Muscle of arm (tissue), 1 donor: ENCODE measurements at regions not wholly inside any gene's neighbourhood (a gene's known extent, or its start where the extent isn't known, plus 50 kb on each side); places are given as distances from the start of the nearest gene placed in this dataset.
"Not testable (repeated sequence)": the region's sequence is repeated elsewhere in the genome, so short reads cannot be mapped to it uniquely, and the experiment has no call there.

Experiments
- DNase-seq: peaks from one replicate; pipeline ENCODE4 v3.0.0-alpha.2; 2013

DNA sequence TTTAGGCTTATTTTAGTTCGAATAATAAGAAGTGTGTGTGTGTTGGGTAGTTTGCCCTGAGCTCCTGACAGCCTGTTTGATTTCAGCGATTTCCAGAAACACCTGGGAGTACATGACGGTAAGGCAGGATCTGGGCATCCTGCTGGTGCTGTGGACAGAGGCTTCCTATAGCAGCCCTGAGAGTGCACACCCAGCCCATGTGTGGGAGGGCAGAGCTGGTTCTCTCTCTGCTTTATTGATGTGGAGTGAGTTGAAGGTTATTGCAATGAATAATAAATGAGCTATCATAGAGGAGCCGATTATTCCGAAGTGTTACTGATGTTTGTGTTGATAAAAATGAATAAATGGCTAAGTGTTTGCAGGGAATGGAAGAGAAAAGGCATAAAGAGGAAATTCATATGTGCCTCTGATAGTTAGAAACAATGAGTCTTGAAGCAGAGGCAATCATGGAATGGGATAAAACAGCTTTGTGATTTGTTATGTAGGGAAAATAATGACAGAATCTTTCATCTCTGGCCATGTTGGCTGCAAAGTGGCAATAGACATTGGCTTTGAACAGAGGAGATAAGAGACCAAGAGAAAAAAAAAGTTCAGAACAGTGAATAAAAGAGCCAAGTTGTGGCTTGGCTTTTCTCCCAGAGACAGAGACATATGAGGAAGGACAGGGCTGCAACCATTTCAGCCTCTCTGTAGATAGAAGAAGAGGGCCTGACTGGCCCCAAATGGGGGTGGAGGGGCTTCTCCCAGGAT lies 166.2 kb upstream of the CHD6 start:
- no peak for DNase-seq

DNA sequence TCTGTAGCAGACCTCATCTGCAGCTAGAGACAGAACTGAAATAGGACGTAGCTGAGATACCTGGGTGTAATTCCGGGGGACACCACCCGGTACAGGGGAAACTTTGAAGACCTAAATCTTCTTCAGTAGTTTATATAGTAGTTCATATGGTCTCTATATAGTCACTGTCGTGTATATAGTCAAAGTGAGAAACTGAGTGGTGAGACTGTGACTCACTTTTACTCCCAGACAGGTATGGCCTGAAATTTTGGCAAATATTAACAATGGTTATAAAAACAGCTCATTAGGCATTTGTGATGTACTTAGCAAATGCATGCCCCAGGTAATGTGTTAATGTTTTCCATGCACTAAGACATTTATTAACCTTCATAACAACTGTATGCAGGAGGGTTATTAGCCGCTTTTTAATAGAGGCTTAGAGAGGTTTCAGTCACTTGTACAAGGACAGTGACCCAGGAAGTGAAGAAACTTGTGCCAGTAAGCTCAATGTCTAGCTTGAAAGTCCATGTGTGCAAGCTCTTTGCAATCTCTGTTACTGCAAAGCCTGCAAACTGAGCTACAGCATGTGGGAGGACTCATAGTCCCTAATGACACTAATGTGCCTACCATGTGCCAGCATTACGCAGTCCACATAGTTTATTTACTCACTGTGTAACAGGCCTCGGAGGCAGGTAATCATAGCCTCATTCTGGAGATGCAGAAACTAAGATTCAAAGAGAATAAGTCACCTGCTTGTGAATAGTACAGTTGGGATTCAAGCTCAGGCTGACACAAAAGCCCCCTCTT lies 165.4 kb upstream of the CHD6 start:
- DNase-seq, result no peak

DNA sequence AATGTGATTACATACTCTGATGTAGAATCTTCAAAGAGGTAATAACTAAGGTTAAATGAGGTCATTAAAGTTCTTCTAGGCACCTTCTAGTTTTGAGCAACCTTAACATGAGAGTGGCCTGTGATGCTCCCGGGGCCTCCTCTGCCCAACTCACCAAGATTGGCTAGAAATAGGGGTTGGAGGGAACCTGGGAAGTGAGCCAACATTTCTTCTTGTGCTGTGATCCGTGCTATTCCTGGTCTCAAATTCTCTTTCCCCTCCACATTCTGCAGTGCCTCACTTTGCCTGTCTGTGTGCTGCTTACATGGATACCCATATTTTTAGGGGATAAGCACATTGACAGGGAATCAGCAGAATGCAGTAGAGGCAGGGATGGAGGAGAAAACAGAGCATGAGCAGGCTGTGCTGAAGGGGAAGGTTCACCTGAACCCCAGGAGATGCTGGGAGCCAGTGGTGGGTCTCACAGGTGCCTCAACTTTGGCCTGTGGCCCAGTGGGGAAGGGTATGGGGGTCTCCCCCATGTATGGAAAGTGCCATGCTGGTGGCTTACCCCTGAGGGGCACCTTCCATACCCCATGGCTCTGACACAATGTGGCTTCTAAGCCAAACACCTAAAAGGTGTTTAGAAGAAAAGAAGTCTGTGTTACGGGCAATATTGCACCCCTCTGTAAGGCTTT lies 164.7 kb upstream of the CHD6 start:
- no peak for DNase-seq

DNA sequence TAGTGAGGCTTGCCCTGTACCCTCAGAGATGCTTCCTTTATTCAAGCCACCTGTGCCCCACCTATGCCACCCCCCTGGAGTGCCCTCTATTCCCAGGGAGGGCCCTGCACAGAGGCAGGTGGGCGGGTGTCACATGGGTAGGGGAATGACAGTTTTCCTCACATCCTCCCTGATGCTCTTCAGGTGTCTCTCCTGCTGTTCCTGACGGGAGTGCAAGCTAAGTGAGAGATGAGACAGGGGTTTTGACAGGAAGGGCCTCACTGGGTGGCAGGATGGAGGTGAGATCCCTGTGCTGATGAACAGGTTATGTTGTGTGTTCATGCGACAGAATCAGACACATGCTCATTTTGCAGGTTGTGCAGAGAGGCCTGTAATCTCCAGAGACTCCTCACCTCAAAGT lies 164.1 kb upstream of the CHD6 start:
- no peak for DNase-seq

DNA sequence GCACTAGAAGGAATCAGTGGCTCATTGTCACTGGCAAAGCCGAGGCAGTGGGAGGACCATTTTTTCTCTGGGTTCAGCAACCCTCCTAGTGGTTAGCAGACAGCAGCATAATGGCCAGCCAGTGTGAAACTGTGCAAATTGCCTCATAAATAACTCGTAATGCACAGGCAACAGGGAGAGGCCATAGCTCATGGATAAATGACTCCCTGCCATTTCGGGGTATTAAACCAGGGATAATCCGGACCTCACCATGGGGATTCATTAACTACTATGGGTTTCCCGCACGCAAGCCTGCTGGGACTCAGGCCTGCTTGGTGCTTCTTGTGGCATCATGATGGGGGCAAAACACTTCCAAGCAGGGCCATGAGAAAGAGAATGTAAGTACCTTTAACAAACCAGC lies 158.2 kb upstream of the CHD6 start:
- no peak for DNase-seq

DNA sequence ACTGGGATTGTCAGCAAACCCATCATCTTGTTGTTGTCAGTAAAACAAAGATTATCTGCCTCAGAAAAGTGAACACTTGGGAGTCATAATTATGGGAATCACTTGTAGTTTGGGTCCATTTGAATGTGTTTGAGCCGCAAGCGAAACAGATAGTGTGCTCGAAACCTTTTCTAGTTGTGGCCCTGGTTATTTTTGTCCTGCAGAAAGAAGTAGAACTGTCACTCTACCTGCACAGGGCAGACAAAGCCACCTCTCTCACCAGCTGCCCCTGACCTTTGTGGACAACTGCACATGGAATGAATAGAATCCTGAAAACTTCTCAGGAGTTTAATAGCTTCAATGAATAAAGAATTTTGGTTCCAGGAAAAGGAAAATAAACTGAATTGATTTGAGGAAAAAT lies 156.1 kb upstream of the CHD6 start:
- no peak for DNase-seq

DNA sequence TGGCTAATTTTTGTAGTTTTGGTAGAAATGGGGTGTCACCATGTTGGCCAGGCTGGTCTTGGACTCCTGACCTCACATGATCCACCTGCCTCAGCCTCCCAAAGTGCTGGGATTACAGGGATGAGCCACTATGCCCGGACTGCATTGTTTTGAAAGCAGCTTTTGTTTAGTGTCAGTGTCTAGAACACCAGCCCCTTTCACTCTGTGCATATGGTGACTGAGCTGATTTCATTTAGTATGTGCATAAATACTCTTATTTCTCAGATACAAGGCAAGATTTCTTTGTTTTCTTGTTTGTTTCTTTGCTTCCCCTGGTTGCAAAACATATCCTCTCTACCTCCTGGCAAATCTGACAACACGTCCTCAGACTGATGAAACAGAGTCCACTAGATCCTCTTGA lies 152.8 kb upstream of the CHD6 start:
- no peak for DNase-seq

DNA sequence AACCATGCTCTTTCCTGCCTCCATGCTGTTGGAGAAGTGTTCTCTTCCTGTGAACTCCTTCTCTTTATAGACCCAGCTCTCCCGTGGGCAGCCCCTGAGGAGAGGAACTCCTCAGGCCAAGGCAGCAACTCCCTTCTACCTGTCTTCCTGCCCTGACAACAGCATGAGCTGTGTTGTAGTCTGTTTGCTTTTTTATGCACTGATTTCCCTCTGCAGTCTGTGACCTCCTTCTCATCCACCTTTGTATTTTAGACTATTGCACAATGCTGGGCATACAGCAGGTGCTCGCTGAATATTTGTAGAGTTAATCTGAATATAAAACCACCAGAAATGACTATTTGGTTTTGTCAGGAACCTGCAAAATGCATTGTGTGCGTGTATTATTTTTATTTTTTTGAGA lies 152.2 kb upstream of the CHD6 start:
- DNase-seq, result no peak

DNA sequence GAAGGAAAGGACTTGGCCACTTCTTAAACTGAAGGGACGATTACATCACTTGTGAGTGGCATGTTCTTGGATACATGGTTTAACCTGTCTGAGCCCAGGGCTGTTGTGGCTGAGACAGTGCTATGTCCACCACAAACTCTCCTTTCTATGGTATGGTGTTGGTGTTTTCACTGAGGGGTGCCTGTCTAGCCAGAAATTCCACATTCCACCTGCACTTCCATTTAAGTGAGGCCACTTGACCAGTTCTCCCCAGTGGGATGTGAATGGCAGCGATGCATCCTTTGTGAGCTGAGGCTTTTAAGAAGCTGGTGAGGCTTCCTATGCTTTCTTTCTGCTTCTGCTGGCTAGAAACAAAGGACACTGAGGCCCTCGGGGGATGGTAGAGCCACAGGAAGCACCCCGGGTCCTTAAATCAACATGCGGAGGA lies 151.4 kb upstream of the CHD6 start:
- no peak for DNase-seq

DNA sequence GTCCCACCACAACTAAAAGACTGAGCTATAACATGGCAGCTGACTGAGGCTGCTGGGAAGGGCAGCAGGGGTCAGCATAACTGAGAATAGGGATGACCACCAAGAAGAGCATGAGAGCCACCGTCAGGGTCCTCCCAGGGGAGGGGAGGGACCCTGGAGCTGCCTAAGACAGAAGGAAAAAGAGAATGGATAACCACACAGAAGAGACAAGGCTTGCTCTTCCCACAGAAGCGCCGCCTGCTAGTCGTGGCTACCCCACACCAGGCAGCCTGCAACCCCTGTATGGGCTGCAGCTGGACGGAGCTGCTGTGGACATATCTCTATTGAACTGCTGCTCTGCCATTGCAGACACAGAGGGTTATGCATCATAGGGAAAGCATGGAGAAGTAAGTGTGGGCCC lies 132.0 kb upstream of the CHD6 start:
- no peak for DNase-seq

DNA sequence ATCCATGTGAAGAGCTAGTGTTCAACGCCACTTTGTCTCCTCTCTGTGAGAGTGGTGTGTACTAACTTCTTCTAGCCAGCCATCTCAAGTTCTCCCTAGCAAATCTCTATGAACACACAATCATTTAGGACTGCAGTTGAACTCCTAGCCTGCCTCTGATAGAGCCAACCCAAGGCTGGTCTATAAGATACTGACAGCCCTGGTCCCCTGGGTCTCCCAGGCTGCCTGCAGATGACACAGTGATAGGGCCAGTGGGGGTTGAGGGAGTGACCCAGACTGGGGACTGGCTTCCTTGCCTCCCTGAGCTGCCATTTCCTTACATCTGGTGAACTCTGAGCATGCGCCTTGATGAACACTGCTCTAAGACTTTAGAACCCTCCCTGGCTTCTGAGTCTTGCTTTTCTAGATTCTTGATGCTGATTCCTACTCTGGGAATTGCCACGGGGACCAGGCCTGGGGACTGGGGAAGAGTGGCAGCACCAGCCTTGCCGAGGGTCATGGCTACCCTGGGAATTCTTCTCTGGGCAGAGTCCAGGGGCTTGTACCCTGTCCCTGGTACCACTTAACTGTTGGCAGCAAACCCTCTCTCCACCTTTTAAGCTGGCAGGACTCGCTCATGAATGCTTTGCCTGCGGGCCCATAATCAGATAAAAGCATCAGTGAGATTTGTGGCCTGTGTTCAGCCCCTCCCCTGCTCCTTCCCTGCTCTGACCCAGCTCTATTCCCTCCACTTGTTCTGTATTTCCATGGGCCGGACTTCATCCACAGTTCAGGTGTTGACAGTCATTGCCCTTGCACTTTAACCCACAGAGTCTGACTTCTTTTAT lies 130.8 kb upstream of the CHD6 start:
- DNase-seq, result no peak

DNA sequence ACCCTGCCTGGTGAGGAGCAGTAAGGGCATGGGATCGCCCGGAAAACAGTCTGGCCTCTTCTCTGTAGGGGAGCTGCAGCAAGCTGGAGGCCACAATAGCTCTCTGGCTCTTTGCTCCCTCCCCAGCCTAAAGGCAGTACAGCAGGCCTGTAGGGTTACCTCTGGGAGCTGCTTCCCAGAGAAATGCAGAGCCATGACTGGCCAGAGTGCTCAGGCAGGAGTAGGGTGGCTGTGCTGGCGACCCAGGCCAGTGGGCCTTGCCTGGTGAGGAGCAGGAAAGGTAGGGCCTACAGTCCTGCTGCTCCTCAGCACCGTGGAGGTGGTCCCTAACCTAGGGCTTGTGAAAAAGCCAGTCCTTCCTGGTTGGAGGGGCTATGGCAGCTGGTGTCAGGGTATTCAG lies 129.9 kb upstream of the CHD6 start:
- no peak for DNase-seq

DNA sequence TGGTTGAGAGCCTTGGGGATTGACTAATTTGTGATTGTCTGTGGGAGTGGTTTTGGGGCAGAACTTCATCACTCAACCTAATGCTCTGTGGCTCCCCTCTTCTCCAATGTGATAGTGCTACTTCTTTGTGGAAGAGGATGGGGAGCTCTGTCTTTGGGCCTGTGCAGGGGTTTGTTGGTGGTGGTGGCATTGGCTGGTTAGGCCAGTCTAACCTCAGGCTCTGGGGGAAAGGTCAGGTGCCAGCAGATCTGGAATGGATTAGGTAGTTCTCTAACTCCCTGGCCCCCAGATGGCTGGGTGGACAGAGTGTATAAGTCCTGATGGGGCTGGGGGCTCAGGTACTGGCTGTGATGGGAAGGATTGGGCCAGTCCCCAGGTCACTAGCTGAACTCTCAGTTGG lies 129.0 kb upstream of the CHD6 start:
- DNase-seq, result no peak

DNA sequence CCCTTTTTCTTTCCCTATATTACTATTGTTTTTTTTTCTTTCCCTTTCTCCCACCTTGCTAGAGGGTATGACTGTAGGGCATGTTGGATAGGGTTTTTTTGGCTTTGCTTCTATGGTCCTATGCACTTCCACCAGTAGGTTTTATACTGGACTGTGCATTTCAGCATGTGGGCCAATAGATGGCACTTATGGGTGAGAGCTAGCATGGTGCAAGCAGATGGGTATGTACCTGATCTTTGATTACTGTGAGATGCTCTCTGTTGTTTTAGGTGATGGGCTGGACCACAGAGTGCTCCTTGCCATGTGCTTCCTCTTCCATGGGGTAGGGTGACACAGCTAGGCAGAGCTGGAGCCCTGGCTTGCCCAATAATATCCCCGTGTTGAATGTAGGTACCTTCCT lies 128.5 kb upstream of the CHD6 start:
- no peak for DNase-seq

DNA sequence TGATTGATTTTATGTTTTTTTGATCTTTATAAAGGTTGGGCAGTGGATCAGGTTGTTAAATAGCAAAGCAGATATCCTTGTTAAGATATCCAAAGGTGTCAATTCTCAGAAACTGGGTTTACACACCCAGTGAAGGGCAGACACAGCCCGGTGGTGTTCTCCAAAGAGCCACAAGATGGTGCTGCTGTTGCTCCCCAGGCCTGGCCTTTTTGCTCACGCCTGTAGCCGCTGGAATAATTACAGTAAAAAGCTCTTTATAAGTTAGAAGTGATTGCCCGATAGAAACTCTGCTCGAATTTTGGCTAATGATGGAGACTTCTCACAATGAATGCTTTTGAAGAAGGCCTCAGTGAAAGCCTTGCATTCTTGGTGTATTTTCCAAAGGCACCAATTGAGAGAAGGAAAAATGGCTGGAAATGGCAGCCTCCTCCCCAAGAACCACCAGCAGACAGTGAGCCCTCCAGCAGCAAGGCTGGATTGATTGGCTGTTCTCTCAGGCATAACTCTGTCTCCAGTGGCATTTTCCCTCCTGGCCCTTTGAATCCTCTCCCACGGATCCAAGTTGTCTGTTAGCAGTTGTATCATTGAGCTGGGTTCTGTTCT lies 120.5 kb upstream of the CHD6 start:
- peak; percentile 19 for DNase-seq

DNA sequence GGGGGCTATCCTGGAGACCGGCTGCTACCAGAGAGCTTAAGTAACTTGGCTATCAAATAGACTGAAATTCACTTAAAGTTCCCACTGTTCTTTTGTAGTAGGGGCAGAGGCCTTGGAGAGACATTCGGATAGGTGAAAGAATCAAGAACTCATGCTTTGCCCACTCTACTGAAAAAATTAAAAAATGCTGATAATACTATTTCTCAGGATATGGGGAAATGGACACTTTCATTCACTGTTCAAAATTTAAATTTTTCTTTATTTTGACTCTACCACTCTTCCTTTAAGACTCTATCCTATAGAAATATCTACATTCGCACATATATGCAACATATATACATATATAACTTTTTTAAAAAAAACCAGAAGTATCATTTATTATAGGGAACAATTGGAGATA lies 117.8 kb upstream of the CHD6 start:
- DNase-seq, result no peak

DNA sequence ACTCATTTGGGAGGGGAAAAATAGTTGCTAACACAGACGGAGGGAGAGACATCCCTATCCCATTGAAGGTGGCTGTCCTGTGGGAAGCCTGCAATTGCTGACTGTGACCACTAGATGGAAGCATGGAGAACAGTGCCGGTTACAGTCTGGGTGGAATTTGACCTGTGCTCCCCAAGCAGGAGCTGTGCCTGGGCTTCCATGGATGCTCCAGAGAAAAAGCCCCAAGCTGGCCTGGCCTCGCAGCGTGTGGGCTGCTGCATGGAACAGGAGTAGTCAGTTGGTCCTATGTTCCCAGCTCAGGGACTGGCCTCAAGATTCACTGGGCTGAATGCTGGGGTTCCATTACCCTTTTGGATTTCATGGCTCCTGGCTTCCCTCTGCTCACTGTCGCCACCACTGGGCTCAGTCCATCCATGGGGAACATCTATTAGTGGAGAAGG lies 116.3 kb upstream of the CHD6 start:
- peak; percentile 4 for DNase-seq

DNA sequence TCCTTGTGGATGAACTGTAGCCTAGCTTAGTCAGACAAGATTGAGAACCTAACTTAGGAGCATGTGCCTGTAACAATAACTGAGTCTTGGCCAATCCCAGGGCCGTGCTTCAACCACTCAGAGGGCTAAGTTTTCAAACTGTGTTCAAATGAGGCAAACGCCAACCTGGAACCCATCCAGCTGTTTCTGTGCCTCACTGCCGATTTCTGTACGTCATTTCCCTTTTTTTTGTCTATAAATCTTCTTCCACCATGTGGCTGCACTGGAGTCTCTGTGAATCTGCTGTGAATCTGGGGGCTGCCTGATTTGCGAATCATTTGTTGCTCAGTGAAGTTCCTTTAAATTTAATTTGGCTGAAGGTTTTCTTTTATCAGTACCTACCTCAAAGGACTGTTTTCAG lies 115.0 kb upstream of the CHD6 start:
- DNase-seq, result no peak

DNA sequence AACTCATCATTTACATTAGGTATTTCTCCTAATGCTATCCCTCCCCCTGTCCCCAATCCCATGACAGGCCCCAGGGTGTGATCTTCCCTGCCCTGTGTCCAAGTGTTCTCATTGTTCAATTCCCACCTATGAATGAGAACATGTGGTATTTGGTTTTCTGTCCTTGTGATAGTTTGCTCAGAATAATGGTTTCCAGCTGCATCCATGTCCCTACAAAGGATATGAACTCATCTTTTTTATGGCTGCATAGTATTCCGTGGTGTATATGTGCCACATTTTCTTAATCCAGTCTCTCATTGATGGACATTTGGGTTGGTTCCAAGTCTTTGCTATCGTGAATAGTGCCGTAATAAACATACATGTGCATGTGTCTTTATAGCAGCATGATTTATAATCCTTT lies 113.0 kb upstream of the CHD6 start:
- DNase-seq, result not testable (repeated sequence)

DNA sequence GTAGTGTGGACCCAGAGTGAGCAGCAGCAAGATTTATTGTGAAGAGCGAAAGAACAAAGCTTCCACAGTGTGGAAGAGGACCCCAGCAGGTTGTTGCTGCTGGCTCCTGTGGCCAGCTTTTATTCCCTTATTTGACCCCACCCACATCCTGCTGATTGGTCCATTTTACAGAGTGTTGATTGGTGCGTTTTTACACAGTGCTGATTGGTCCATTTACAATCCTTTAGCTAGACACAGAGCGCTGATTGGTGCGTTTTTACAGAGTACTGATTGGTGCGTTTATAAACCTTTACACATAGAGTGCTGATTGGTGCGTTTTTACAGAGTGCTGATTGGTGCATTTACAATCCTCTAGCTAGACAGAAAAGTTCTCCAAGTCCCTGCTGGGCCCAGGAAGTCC lies 109.5 kb upstream of the CHD6 start:
- DNase-seq, result not testable (repeated sequence)

DNA sequence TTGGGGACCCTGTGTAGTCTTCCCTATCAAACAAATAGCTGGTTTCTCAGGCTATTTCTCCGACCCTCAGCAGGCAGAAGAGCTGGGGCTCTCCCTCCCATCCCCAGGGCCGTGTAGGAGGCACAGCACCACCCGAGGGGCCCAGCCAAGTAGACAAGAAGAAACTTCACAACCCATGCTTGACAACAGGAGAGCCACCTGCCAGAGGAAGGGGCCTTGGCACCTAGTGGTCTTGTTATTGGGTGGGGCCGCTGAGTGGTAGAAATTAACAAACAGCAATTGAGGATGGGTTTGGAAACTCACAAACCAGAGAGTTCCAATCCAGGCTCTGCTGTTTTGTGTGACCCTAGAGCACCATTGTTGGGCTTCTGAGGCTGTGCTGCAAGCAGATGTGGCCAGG lies 108.5 kb upstream of the CHD6 start:
- no peak for DNase-seq

DNA sequence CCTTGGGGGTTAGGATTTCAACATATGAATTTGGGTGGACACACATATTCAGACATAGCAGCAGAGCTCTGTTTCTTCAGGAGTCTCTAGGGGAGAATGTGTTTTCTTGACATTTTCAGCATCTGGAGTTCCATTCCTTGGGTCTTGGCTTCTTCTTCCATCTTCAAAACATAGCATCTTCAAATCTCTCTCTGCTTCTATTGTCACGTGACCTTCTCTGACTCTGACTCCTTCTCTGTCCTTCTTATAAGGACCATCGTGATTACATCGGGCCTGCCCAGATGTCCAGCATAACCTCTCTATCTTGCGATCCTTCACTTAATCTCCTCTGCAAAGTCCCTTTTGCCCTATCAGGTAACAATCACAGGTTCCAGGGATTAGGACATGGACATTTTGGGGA lies 101.0 kb upstream of the CHD6 start:
- no peak for DNase-seq
